ENCODE measurements at regions not wholly inside any gene's neighbourhood (a gene's known extent, or its start where the extent isn't known, plus 50 kb on each side); places are given as distances from the start of the nearest gene placed in this dataset.

- DNase-seq = no peak
Measured at GRCh38 chr10:88023676-88024075, 160.3 kb downstream of the PTEN start.

- DNase-seq = no peak
Measured at GRCh38 chr10:88026031-88026430, 162.6 kb downstream of the PTEN start.

DNA sequence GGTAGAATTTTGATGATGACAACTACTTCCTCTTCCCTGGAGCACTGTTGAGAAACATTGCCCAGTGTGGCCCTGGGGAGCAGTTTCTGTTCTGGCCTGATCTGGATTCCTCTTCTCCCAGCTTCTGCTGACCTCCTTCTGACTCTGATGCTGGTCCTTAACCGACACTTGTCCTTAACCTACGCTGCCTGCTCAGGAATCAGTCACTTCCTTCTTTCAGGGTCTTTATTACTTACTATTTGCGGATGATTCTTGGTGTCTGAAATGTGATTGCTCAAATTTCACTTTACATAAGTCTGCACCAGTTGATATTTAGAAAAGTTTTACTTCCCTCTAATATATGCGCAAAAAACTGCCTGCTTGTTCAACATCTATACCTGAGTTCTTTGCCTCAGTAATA lies 164.1 kb downstream of the PTEN start:
- no peak for DNase-seq

DNA sequence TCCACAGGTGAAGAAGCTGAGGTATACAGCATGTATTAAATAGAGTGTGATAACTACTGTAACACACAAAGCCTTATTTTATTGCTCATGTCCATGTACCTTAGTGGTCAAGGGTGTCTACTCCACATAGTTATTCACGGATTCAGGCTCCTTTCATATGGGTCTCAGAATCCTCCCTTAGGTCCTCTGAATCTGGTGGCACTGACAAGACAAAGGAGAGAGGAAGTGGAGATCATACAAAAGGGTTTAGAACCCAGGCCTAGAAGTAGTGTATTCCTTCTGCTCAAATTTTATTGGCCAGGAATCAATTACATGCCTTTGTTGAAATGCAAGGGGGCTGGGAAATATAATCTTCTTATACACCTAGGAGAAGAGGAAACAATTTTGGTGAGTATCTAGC lies 164.6 kb downstream of the PTEN start:
- no peak for DNase-seq

DNA sequence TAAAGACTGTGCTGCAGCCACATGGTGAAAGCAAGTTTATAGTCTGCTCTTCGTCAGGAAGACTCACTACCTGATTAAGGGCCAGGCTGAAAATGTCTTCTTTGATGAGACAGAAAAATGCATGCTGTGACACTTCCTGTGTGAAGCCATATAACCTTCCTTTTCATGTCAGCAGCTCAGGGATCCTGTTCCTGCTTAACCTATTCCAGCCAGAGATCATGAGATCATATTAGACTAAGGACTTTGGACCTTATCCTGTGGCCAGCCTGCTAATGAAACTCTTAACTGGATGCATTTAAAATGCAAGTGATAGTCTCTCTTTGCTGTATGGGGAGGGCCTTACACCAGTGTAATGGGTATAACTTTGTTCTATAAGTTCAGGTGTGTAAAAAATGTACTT lies 165.2 kb downstream of the PTEN start:
- no peak for DNase-seq

- DNase-seq = no peak
Measured at GRCh38 chr10:88032566-88032965, 169.1 kb downstream of the PTEN start.

DNA sequence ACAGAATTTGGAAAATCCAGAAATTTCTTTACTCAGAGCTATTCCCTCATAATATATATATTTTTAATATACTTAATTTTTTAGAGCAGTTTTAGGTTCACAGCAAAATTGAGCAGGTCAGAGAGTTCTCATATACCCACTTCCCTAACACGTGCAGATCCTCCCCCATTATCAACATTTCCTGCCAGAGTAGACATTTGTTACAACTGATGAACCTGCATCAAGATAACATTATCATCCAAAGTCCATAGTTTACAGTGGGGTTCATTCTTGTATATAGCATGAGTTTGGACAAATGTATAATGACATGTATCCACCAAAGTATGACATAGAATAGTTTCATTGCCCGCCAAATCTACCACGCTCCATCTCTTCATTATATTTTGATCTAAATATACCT lies 170.0 kb downstream of the PTEN start:
- DNase-seq = no peak

GRCh38 chr10:88033793-88034192 lies 170.4 kb downstream of the PTEN start:
- no peak for DNase-seq

GRCh38 chr10:88036126-88036525 lies 172.7 kb downstream of the PTEN start:
- DNase-seq = no peak

DNA sequence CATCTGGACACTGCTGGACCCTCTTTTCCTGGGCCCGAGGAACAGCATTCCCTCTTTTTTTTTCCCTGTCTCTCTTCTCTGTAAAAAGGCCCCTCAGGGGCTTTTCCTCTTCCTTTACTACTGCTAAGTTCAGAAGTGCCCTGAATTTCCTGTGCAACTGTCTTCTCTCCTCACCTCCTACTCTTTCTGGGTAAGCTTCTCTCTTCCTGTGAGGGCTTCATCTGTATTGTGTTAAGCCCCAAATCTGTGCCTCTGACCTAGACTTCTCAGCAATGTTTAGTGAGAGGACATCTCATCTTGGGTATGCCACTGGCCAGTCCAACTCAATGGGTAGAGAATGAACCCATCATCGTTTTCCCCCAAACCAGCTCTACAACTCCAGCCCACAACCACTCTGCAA lies 174.2 kb downstream of the PTEN start:
- DNase-seq = no peak

DNA sequence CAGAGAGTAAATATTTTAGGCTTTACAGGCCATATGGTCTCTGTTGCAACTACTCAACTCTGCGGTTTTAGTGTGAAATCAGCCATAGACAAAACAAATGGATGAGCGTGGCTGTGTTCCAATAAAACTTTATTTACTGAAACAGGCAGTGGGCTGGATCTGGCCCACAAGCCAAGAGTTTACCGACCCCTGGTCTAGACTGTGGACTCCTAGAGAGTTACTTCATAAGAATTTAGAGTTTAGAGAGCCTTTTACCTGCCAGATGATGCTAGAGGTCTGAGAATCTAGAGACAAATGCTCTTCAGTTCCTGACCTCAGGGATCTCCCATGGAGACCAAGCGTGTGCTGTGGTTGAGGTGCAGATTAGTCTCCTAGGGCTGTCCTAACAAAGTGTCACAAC lies 174.8 kb downstream of the PTEN start:
- DNase-seq = no peak

GRCh38 chr10:88039496-88040200 lies 176.2 kb downstream of the PTEN start:
- no peak for DNase-seq

DNA sequence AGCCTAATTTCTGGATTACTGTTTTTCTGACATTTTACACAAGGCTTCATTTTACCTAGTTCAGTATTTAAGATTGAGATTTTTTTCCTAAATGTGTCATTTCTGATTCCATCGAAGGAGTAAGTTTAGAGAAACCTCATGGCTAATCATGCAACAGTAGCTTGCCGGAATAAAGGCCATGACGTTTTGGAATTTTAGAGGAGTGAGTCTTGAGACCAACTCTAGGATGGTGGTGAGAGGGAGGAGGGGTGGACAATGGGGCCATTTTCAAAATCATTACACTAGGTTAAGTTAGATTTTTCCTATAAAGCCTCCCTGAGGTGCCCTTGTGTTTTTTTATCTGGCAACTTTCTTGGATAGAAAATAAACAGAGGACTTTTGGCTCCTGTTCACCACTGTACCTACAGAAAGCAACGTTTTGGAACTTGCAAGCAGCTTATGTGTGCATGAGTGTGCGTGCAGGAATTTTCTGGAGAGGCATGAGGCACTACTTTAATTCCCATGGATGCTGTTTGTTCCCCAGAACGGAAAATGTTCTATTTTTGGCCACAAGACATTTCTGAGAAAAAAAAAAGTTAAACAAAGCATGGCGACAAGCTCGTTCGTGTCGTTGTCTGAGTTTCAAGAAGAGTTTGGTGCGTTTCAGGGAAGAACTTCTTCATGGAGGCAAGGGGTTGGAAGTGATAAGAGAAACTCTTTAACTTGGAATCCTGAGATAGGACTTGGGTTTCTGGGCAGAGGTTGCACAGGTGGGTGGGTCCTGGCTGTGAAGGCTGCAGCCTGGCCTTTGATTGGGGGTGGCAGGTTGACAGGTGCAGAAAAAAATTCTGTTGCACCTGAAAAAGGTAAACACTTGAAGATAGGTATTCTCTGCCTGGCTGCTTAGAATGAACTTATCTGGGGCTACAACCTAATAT lies 178.1 kb downstream of the PTEN start:
- DNase-seq = no peak

- no peak for DNase-seq
Measured at GRCh38 chr10:88042160-88043100, 179.0 kb downstream of the PTEN start.

- DNase-seq = no peak
Measured at GRCh38 chr10:88045096-88045495, 181.7 kb downstream of the PTEN start.

GRCh38 chr10:88045656-88046415 lies 182.4 kb downstream of the PTEN start:
- DNase-seq = no peak

GRCh38 chr10:88047579-88047978 lies 184.2 kb downstream of the PTEN start:
- DNase-seq = no peak

- no peak for DNase-seq
Measured at GRCh38 chr10:88048312-88048711, 184.9 kb downstream of the PTEN start.

GRCh38 chr10:88049204-88049603 lies 185.8 kb downstream of the PTEN start:
- no peak for DNase-seq

GRCh38 chr10:88057720-88058119 lies 194.3 kb downstream of the PTEN start:
- no peak for DNase-seq

DNA sequence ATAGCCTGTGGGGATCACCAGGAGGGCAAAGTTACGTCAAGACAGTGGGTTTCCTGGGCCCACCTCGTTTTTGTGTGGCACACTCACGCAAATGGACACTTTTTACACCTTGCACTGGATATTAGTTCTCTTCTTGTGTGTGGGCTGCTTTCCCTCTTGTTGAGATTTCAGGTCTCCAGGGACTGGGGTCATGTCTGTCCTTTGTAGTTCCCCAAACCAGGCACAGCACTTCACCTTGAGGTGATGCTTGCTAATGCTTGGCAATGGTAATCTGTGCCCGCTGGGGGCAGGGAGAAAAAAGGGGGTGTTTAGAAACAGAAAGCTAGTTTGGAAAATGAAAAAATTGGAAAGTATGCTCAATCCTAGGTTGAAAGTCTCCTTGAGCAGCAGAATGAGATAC lies 195.3 kb downstream of the PTEN start:
- no peak for DNase-seq

GRCh38 chr10:88059190-88059589 lies 195.8 kb downstream of the PTEN start:
- no peak for DNase-seq

All from effector CD8-positive, alpha-beta T cell (primary cell).